ENCODE measurements at regions not wholly inside any gene's neighbourhood (a gene's known extent, or its start where the extent isn't known, plus 50 kb on each side); places are given as distances from the start of the nearest gene placed in this dataset.

- 13 to 17% (median 15%) methylated on average over 30 of the region's 30 CpGs for WGBS, 5 donors
- H3K27ac ChIP-seq, result no peak overlapping the region
- no peaks in the 10 kb centered on the region for H3K9me3 ChIP-seq
- TF ChIP-seq CTCF (IDR thresholded peaks at IDR 0.05 in 8 of 11, conservative IDR thresholded peaks at IDR 0.05 in 3 of 11) (peak in 9 of 11 experiments; percentile 17 to 71 (median 61)), POLR2A (IDR thresholded peaks at IDR 0.05) (no peak)
- H3K4me3 ChIP-seq, result no peak overlapping the region
- intact Hi-C loops (cut with DNase I; ENCODE audit: low total_unique reads), result no loop called here
- peaks cover 0 to 6% (median 0%) of the 10 kb centered on the region in 6 donors for H3K4me1 ChIP-seq
- H3K27me3 ChIP-seq (replicated peaks in 1 of 7), result peaks cover 0 to 29% (median 4%) of the 10 kb centered on the region in 7 donors
- no peaks in the 10 kb centered on the region for H3K36me3 ChIP-seq
- peak; percentile 79 for DNase-seq
Observed at GRCh38 chr16:51762081-51762996, 611.3 kb upstream of the SALL1 start.

GRCh38 chr16:51761001-51761400 lies 609.9 kb upstream of the SALL1 start:
- Histone ChIP-seq H3K27ac (no peak overlapping the region), H3K4me3 (no peak overlapping the region), H3K36me3 (no peaks in the 10 kb centered on the region), H3K27me3 (replicated peaks in 1 of 7) (peaks cover 0 to 23% (median 4%) of the 10 kb centered on the region in 7 donors), H3K9me3 (no peaks in the 10 kb centered on the region), H3K4me1 (peaks cover 0 to 6% (median 0%) of the 10 kb centered on the region in 6 donors)
- intact Hi-C loops (cut with DNase I; ENCODE audit: low total_unique reads), result no loop called here
- TF ChIP-seq CTCF (IDR thresholded peaks at IDR 0.05 in 8 of 11, conservative IDR thresholded peaks at IDR 0.05 in 3 of 11) (no peak), POLR2AphosphoS5 (IDR thresholded peaks at IDR 0.05) (no peak), POLR2A (IDR thresholded peaks at IDR 0.05) (no peak)
- DNase-seq, result no peak
- WGBS, 5 donors, result 55 to 66% (median 64%) methylated on average over 9 of the region's 9 CpGs

DNA sequence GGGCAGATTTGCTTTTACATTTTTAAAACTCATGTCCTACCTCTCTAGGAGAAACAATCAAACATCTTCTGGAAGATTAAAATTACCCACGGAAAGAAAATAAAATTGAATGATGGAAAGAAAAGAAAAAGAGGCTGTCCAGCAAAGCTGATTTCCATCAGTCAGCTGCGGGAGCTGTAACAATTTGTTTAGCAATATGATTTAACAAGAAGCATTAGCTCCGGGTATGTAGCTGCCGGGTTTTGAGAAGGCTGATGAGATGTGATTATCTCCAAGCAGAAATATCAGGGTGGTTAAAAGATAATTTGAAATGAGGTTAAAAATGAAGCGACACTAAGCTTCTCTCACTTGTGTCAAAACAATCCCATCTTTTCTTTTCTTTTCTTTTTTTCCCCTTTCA lies 608.9 kb upstream of the SALL1 start:
- H3K4me1 ChIP-seq, result peaks cover 0 to 6% (median 0%) of the 10 kb centered on the region in 6 donors
- TF ChIP-seq CTCF (IDR thresholded peaks at IDR 0.05 in 8 of 11, conservative IDR thresholded peaks at IDR 0.05 in 3 of 11) (no peak), POLR2AphosphoS5 (IDR thresholded peaks at IDR 0.05) (no peak), POLR2A (IDR thresholded peaks at IDR 0.05) (no peak)
- intact Hi-C loops (cut with DNase I; ENCODE audit: low total_unique reads), result no loop called here
- H3K36me3 ChIP-seq, result no peaks in the 10 kb centered on the region
- WGBS, 5 donors, result 49 to 69% (median 63%) methylated on average over 5 of the region's 5 CpGs
- H3K27me3 ChIP-seq (replicated peaks in 1 of 7), result peaks cover 0 to 27% (median 4%) of the 10 kb centered on the region in 7 donors
- no peak for DNase-seq
- H3K27ac ChIP-seq, result no peak overlapping the region
- H3K9me3 ChIP-seq, result no peaks in the 10 kb centered on the region
- H3K4me3 ChIP-seq, result no peak overlapping the region

DNA sequence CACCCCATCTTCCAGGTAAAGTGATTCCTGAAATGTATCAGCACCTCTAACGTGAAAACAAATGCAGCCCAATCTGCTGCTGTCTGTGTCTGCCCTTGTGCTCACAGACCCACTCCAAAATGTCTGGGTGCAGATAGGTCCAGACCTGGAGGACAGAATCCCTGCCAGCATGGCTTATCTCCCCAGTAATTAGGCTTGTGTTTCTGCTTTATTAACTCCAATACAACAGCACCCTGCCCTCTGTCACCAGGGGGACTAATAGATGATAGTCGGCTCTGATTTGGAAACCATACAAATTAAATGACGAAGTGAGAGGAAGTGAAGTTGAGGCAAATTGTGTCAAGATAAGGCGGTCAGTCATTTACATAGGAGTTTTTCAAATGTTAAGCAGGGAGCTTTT lies 608.3 kb upstream of the SALL1 start:
- Histone ChIP-seq H3K4me3 (no peak overlapping the region), H3K9me3 (no peaks in the 10 kb centered on the region), H3K27me3 (replicated peaks in 1 of 7) (peaks cover 0 to 34% (median 4%) of the 10 kb centered on the region in 7 donors), H3K36me3 (no peaks in the 10 kb centered on the region), H3K27ac (no peak overlapping the region), H3K4me1 (peaks cover 0 to 6% (median 0%) of the 10 kb centered on the region in 6 donors)
- intact Hi-C loops (cut with DNase I; ENCODE audit: low total_unique reads), result no loop called here
- TF ChIP-seq POLR2AphosphoS5 (IDR thresholded peaks at IDR 0.05), result no peak
- TF ChIP-seq CTCF (IDR thresholded peaks at IDR 0.05 in 8 of 11, conservative IDR thresholded peaks at IDR 0.05 in 3 of 11), result no peak
- TF ChIP-seq POLR2A (IDR thresholded peaks at IDR 0.05), result no peak
- DNase-seq, result no peak
- 18 to 30% (median 25%) methylated on average over 4 of the region's 4 CpGs for WGBS, 5 donors
